IMR-90 (cell line): ENCODE measurements at regions not wholly inside any gene's neighbourhood (a gene's known extent, or its start where the extent isn't known, plus 50 kb on each side); places are given as distances from the start of the nearest gene placed in this dataset.

ENCODE experiments used
- ATAC-seq: fragments of 200-7000 bp; cut with Tn5 transposase; 2 replicates; pipeline ENCODE4 v1.9.1; 2020; ENCODE audit warnings: low read depth, mild to moderate bottlenecking, moderate library complexity
- BruUV-seq: library from RNA; stranded (reverse); fragments of 400-500 nt; replicated peaks from 2 replicates; lab custom pipeline; 2021; lab: Mats Ljungman, UMichigan
- CTCF ChIA-PET: fragments of 300-600 bp; formaldehyde crosslinking; extraction: SDS; loops from one replicate; lab custom pipeline; 2021; ENCODE audit warnings: antibody characterized with exemption; lab: Yijun Ruan, JAX
- POLR2A ChIA-PET: fragments of 300-600 bp; sonication (Branson Sonifier 250); formaldehyde crosslinking; loops from one replicate; lab custom pipeline; 2022; ENCODE audit warnings: antibody characterized with exemption; ENCODE audit not compliant: unreplicated experiment; lab: Charles Lee
- DNase-seq: peaks from one replicate; pipeline ENCODE4 v3.0.0; 2013
- H2AFZ ChIP-seq: replicated peaks from 2 replicates; pipeline ENCODE3; 2013; ENCODE audit warnings: low read length, mild to moderate bottlenecking; ENCODE audit not compliant: poor library complexity
- H2AK5ac ChIP-seq: 2 replicates; pipeline ENCODE4 v1.6.1; 2013; ENCODE audit warnings: low read depth, low read length, inconsistent platforms
- H2AK9ac ChIP-seq: replicated peaks from 2 replicates; pipeline ENCODE3; 2013; ENCODE audit warnings: mild to moderate bottlenecking, low read depth, low read length, moderate library complexity; ENCODE audit not compliant: poor library complexity
- H2BK120ac ChIP-seq: 2 replicates; pipeline ENCODE4 v1.6.1; 2013; ENCODE audit warnings: low read depth, low read length, inconsistent platforms
- H2BK15ac ChIP-seq: 3 replicates; pipeline ENCODE4 v1.6.1; 2013; ENCODE audit warnings: low read depth, low read length, inconsistent platforms
- H2BK20ac ChIP-seq: 2 replicates; pipeline ENCODE4 v1.6.1; 2013; ENCODE audit warnings: low read depth, mild to moderate bottlenecking, inconsistent platforms, low read length, moderate library complexity
- H2BK5ac ChIP-seq: 2 replicates; pipeline ENCODE4 v1.6.1; 2013; ENCODE audit warnings: mild to moderate bottlenecking, low read depth, low read length, inconsistent platforms; ENCODE audit not compliant: poor library complexity, severe bottlenecking
- H3K14ac ChIP-seq: replicated peaks from 2 replicates; pipeline ENCODE4 v1.6.1; 2013; ENCODE audit warnings: low read depth, low read length, inconsistent platforms
- H3K18ac ChIP-seq: 2 replicates; pipeline ENCODE4 v1.6.1; 2013; ENCODE audit warnings: low read depth, low read length, control low read depth
- H3K23ac ChIP-seq: 2 replicates; pipeline ENCODE4 v1.6.1; 2013; ENCODE audit warnings: low read depth, low read length, inconsistent platforms
- H3K27ac ChIP-seq: 2 replicates; pipeline ENCODE4 v1.5.1; 2013; ENCODE audit warnings: mild to moderate bottlenecking, control low read depth, low read length; ENCODE audit not compliant: insufficient read depth
- H3K27me3 ChIP-seq: 2 replicates; pipeline ENCODE4 v1.6.1; 2013; ENCODE audit warnings: low read length; ENCODE audit not compliant: control insufficient read depth, insufficient read depth
- H3K36me3 ChIP-seq: 2 replicates; pipeline ENCODE4 v1.6.1; 2013; ENCODE audit warnings: low read length, mixed read lengths; ENCODE audit not compliant: control insufficient read depth, insufficient read depth
- H3K4ac ChIP-seq: 2 replicates; pipeline ENCODE4 v1.6.1; 2013; ENCODE audit warnings: low read depth, low read length, inconsistent platforms
- H3K4me1 ChIP-seq: 2 replicates; pipeline ENCODE4 v1.6.1; 2013; ENCODE audit warnings: low read length, mixed read lengths; ENCODE audit not compliant: control insufficient read depth, insufficient read depth
- H3K4me2 ChIP-seq: 2 replicates; pipeline ENCODE4 v1.6.1; 2013; ENCODE audit warnings: low read depth, mild to moderate bottlenecking, control low read depth, low read length, moderate library complexity
- H3K4me3 ChIP-seq: 2 replicates; pipeline ENCODE4 v1.5.1; 2013; ENCODE audit warnings: low read depth, mild to moderate bottlenecking, control low read depth, low read length, moderate library complexity; ENCODE audit not compliant: insufficient read depth
- H3K56ac ChIP-seq: 2 replicates; pipeline ENCODE4 v1.6.1; 2013; ENCODE audit warnings: low read length, inconsistent platforms; ENCODE audit not compliant: insufficient read depth; ENCODE audit errors: extremely low read depth
- H3K79me1 ChIP-seq, 2 experiments: 2 replicates each; pipeline ENCODE4 v1.6.1; 2013; ENCODE audit warnings: low read length in 2 of 2, inconsistent platforms in 1 of 2, low read depth in 1 of 2
- H3K9ac ChIP-seq: 2 replicates; pipeline ENCODE4 v1.6.1; 2013; ENCODE audit warnings: low read depth, low read length, control low read depth
- H3K9me1 ChIP-seq: 2 replicates; pipeline ENCODE4 v1.6.1; 2013; ENCODE audit warnings: low read length, inconsistent platforms; ENCODE audit not compliant: insufficient read depth
- H3K9me3 ChIP-seq: 2 replicates; pipeline ENCODE4 v1.6.1; 2013; ENCODE audit warnings: low read length; ENCODE audit not compliant: control insufficient read depth, insufficient read depth
- H4K20me1 ChIP-seq: 2 replicates; pipeline ENCODE4 v1.6.1; 2013; ENCODE audit warnings: low read length, inconsistent platforms; ENCODE audit not compliant: insufficient read depth
- H4K5ac ChIP-seq: 2 replicates; pipeline ENCODE4 v1.6.1; 2013; ENCODE audit warnings: mild to moderate bottlenecking, low read depth, low read length, control low read depth
- H4K8ac ChIP-seq, 2 experiments: 2 replicates each; pipeline ENCODE4 v1.6.1; 2013; ENCODE audit warnings: low read depth in 2 of 2, low read length in 2 of 2, control low read depth in 1 of 2, inconsistent platforms in 1 of 2
- H4K91ac ChIP-seq: 2 replicates; pipeline ENCODE4 v1.6.1; 2013; ENCODE audit warnings: low read depth, low read length, inconsistent platforms; ENCODE audit not compliant: insufficient read depth
- BHLHE40 ChIP-seq: fragments of 150-350 bp; IDR thresholded peaks from 2 replicates; pipeline ENCODE4 v1.6.1; 2016; ENCODE audit warnings: mild to moderate bottlenecking, low read depth, low read length
- CEBPB ChIP-seq: IDR thresholded peaks from 2 replicates; pipeline ENCODE4 v1.6.1; 2012; ENCODE audit warnings: low read depth, low read length, improper control_type of control experiment
- CHD1 ChIP-seq: IDR thresholded peaks from 2 replicates; pipeline ENCODE4 v1.6.1; 2012; ENCODE audit warnings: low read depth, low read length, improper control_type of control experiment
- CTCF ChIP-seq: conservative IDR thresholded peaks from 2 replicates; pipeline ENCODE4 v1.5.1; 2012; ENCODE audit warnings: mild to moderate bottlenecking, low read depth, low read length, improper control_type of control experiment
- FOS ChIP-seq: fragments of 150-350 bp; IDR thresholded peaks from 2 replicates; pipeline ENCODE4 v1.6.1; 2016; ENCODE audit warnings: low read depth, low read length
- MAFK ChIP-seq: IDR thresholded peaks from 2 replicates; pipeline ENCODE4 v1.6.1; 2012; ENCODE audit warnings: low read depth, low read length, improper control_type of control experiment
- MAZ ChIP-seq: IDR thresholded peaks from 2 replicates; pipeline ENCODE4 v1.6.1; 2012; ENCODE audit warnings: low read depth, mild to moderate bottlenecking, low read length, improper control_type of control experiment, moderate library complexity, borderline replicate concordance
- MXI1 ChIP-seq: IDR thresholded peaks from 2 replicates; pipeline ENCODE4 v1.6.1; 2012; ENCODE audit warnings: low read depth, mild to moderate bottlenecking, low read length, moderate library complexity, borderline replicate concordance
- NFE2L2 ChIP-seq: fragments of 150-350 bp; IDR thresholded peaks from 2 replicates; pipeline ENCODE4 v1.6.1; 2016; ENCODE audit warnings: low read depth, mild to moderate bottlenecking, low read length
- POLR2A ChIP-seq: IDR thresholded peaks from 2 replicates; pipeline ENCODE4 v1.6.1; 2012; ENCODE audit warnings: mild to moderate bottlenecking, low read depth, low read length
- RAD21 ChIP-seq: IDR thresholded peaks from 2 replicates; pipeline ENCODE4 v1.6.1; 2012; ENCODE audit warnings: low read length, improper control_type of control experiment
- RCOR1 ChIP-seq: IDR thresholded peaks from 2 replicates; pipeline ENCODE4 v1.6.1; 2012; ENCODE audit warnings: mild to moderate bottlenecking, low read length, improper control_type of control experiment; ENCODE audit not compliant: insufficient replicate concordance
- RFX5 ChIP-seq: IDR thresholded peaks from 2 replicates; pipeline ENCODE4 v1.8.0; 2012; ENCODE audit warnings: low read depth, mild to moderate bottlenecking, low read length, moderate library complexity
- SMC3 ChIP-seq: fragments of 150-350 bp; IDR thresholded peaks from 2 replicates; pipeline ENCODE4 v1.6.1; 2016; ENCODE audit warnings: low read depth, mild to moderate bottlenecking, antibody characterized with exemption, low read length, moderate library complexity
- WGBS, 2 experiments: methylation state at CpG; one replicate each; pipeline versions ENCODE4 v1.1.5 to v1.1.7; 2013; ENCODE audit warnings: missing lambda C conversion rate in 2 of 2; ENCODE audit not compliant: insufficient read length in 1 of 2; ENCODE audit errors: extremely low coverage in 2 of 2; 5-methylcytosine and 5-hydroxymethylcytosine counted together
- dilution Hi-C: fragments of 300-500 bp; cut with HindIII; formaldehyde crosslinking; loops from one replicate; pipeline ENCODE4 v1.14.3; 2018; ENCODE audit warnings: low sequenced_read_pairs; ENCODE audit not compliant: unreplicated experiment
- in situ Hi-C: fragments of 300-500 bp; cut with MboI; formaldehyde crosslinking; loops from 3 replicates; pipeline ENCODE4 v1.14.3; 2019; ENCODE audit warnings: low sequenced_read_pairs, inconsistent platforms, mixed read lengths
- intact Hi-C: fragments of 100-400 bp; cut with micrococcal nuclease; formaldehyde crosslinking; loops from 2 replicates; pipeline ENCODE4 v1.10.0; 2022
- TF ChIP-seq, protein P1 (sequence below): fragments of 150-350 bp; IDR thresholded peaks from 2 replicates; pipeline ENCODE4 v1.6.1; 2016; ENCODE audit warnings: low read depth, mild to moderate bottlenecking, low read length, moderate library complexity, borderline replicate concordance
- TF ChIP-seq, protein P2 (sequence below): fragments of 150-350 bp; IDR thresholded peaks from 2 replicates; pipeline ENCODE4 v1.6.1; 2017; ENCODE audit warnings: mild to moderate bottlenecking, antibody characterized with exemption, low read length, low read depth

DNA sequence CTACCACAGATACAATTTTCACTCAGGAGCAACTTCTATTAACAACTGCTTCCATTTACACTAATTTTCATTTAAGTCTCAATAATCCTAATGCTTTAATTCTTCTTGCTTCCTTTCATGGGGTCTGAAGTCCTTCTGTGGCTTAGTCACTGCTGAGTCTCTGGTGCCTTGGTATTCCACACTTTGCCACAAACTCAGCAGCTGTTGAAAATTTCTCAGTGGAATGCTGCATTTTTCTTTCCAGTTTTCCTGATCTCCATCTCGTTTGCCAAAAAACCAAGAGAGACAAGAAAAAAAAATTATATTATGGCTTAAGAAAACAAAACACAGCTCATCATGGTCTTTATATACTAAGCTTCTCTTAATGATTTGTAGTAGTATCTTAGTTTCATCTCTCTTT lies 269.2 kb upstream of the AZI2 start:
- Histone ChIP-seq H3K4ac (no peak overlapping the region), H4K20me1 (no peaks in the 10 kb centered on the region), H3K9me1 (no peaks in the 10 kb centered on the region), H2AK9ac (no peak overlapping the region), H3K4me3 (no peak overlapping the region), H3K36me3 (no peaks in the 10 kb centered on the region), H4K8ac (no peak overlapping the region), H2BK15ac (no peak overlapping the region), H2BK20ac (no peak overlapping the region), H2BK120ac (no peak overlapping the region), H3K4me1 (no peaks in the 10 kb centered on the region), H2AK5ac (no peak overlapping the region), H3K79me1 (no peaks in the 10 kb centered on the region), H4K91ac (no peak overlapping the region), H3K14ac (no peak overlapping the region), H3K56ac (no peak overlapping the region), H3K18ac (no peak overlapping the region), H3K9ac (no peak overlapping the region), H3K4me2 (no peak overlapping the region), H4K5ac (no peak overlapping the region), H2AFZ (no peak overlapping the region), H3K9me3 (no peaks in the 10 kb centered on the region), H3K27ac (no peak overlapping the region), H3K27me3 (no peaks in the 10 kb centered on the region), H3K23ac (no peak overlapping the region), H2BK5ac (no peak overlapping the region)
- TF ChIP-seq, protein P1, sequence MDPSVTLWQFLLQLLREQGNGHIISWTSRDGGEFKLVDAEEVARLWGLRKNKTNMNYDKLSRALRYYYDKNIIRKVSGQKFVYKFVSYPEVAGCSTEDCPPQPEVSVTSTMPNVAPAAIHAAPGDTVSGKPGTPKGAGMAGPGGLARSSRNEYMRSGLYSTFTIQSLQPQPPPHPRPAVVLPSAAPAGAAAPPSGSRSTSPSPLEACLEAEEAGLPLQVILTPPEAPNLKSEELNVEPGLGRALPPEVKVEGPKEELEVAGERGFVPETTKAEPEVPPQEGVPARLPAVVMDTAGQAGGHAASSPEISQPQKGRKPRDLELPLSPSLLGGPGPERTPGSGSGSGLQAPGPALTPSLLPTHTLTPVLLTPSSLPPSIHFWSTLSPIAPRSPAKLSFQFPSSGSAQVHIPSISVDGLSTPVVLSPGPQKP = no peak
- TF ChIP-seq RFX5 = no peak
- no peak for TF ChIP-seq MXI1
- no peak for TF ChIP-seq CHD1
- no peak for TF ChIP-seq CTCF
- TF ChIP-seq MAFK = no peak
- TF ChIP-seq CEBPB = no peak
- TF ChIP-seq RCOR1 = no peak
- no peak for TF ChIP-seq NFE2L2
- no peak for TF ChIP-seq SMC3
- TF ChIP-seq FOS = no peak
- TF ChIP-seq POLR2A = no peak
- no peak for TF ChIP-seq BHLHE40
- no peak for TF ChIP-seq RAD21
- TF ChIP-seq, protein P2, sequence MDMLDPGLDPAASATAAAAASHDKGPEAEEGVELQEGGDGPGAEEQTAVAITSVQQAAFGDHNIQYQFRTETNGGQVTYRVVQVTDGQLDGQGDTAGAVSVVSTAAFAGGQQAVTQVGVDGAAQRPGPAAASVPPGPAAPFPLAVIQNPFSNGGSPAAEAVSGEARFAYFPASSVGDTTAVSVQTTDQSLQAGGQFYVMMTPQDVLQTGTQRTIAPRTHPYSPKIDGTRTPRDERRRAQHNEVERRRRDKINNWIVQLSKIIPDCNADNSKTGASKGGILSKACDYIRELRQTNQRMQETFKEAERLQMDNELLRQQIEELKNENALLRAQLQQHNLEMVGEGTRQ = no peak
- TF ChIP-seq MAZ = no peak
- ATAC-seq = no peak
- dilution Hi-C loops = no loop called here
- POLR2A ChIA-PET = interaction anchor here (0.6 kb wide), 1 partner anchor 64 kb away, joined by 7 read pairs; no protein-coding TSS in a partner anchor
- DNase-seq = no peak
- in situ Hi-C loops = no loop called here
- CTCF ChIA-PET = interaction anchor here (0.7 kb wide), 1 partner anchor 10 kb away, joined by 3 read pairs; no protein-coding TSS in a partner anchor
- intact Hi-C loops = no loop called here
- BruUV-seq = no TSS peak
- no CpG with 5 or more reads among the region's 1 CpG for WGBS, 2 experiments
